GM23338 (cell line): ENCODE measurements at regions not wholly inside any gene's neighbourhood (a gene's known extent, or its start where the extent isn't known, plus 50 kb on each side); places are given as distances from the start of the nearest gene placed in this dataset.

ENCODE experiments used
- ATAC-seq: fragments of 200-7000 bp; cut with Tn5 transposase; 3 replicates; pipeline ENCODE4 v1.9.1; 2020
- DNase-seq: peaks from one replicate; pipeline ENCODE4 v3.0.0-alpha.2; 2015; ENCODE audit warnings: low spot score
- H2AFZ ChIP-seq: fragments of 200-600 bp; sonication (generic); 2 replicates; pipeline ENCODE4 v1.8.0; 2016; ENCODE audit warnings: antibody characterized with exemption, mild to moderate bottlenecking, moderate library complexity
- H3F3A ChIP-seq: fragments of 200-600 bp; sonication (generic); replicated peaks from 2 replicates; pipeline ENCODE4 v1.8.0; 2017; ENCODE audit warnings: antibody characterized with exemption, mixed run types, low read depth
- H3K27ac ChIP-seq: fragments of 200-600 bp; sonication (generic); 2 replicates; pipeline ENCODE4 v1.6.1; 2016; ENCODE audit warnings: low read depth
- H3K27me3 ChIP-seq: fragments of 200-600 bp; sonication (generic); 2 replicates; pipeline ENCODE4 v1.8.0; 2016; ENCODE audit warnings: mild to moderate bottlenecking, mixed run types, moderate library complexity; ENCODE audit not compliant: insufficient read depth
- H3K36me3 ChIP-seq: fragments of 200-600 bp; sonication (generic); 2 replicates; pipeline ENCODE4 v1.8.0; 2016; ENCODE audit warnings: mild to moderate bottlenecking; ENCODE audit not compliant: insufficient read depth
- H3K4me1 ChIP-seq: fragments of 200-600 bp; sonication (generic); 2 replicates; pipeline ENCODE4 v1.8.0; 2016; ENCODE audit warnings: mild to moderate bottlenecking, moderate library complexity; ENCODE audit not compliant: insufficient read depth
- H3K4me2 ChIP-seq: fragments of 200-600 bp; sonication (generic); 2 replicates; pipeline ENCODE4 v1.7.1; 2017; ENCODE audit warnings: mixed run types
- H3K4me3 ChIP-seq: fragments of 200-600 bp; sonication (generic); 2 replicates; pipeline ENCODE4 v1.6.1; 2016; ENCODE audit warnings: mixed run types
- H3K79me2 ChIP-seq: fragments of 200-600 bp; sonication (generic); replicated peaks from 2 replicates; pipeline ENCODE4 v1.8.0; 2017; ENCODE audit warnings: mild to moderate bottlenecking; ENCODE audit not compliant: insufficient read depth
- H3K9me2 ChIP-seq: fragments of 200-600 bp; sonication (generic); 2 replicates; pipeline ENCODE4 v1.8.0; 2017; ENCODE audit not compliant: insufficient read depth
- H4K20me1 ChIP-seq: fragments of 200-600 bp; sonication (generic); replicated peaks from 2 replicates; pipeline ENCODE4 v1.8.0; 2017; ENCODE audit warnings: mild to moderate bottlenecking; ENCODE audit not compliant: insufficient read depth
- H3K27ac Mint-ChIP-seq: 2 replicates; pipeline ENCODE4 v1.8.0; 2020; ENCODE audit warnings: inconsistent platforms, mild to moderate bottlenecking, moderate library complexity, mixed read lengths
- H3K27me3 Mint-ChIP-seq: 3 replicates; pipeline ENCODE4 v1.8.0; 2022; ENCODE audit warnings: low read depth, mild to moderate bottlenecking, moderate library complexity, mixed read lengths, inconsistent platforms; ENCODE audit not compliant: insufficient read depth, poor library complexity
- H3K36me3 Mint-ChIP-seq: 3 replicates; pipeline ENCODE4 v1.8.0; 2021; ENCODE audit warnings: low read depth, mild to moderate bottlenecking, inconsistent platforms, moderate library complexity, mixed read lengths
- H3K4me1 Mint-ChIP-seq: 3 replicates; pipeline ENCODE4 v1.8.0; 2020; ENCODE audit warnings: mild to moderate bottlenecking, inconsistent platforms, mixed read lengths
- H3K4me3 Mint-ChIP-seq: 3 replicates; pipeline ENCODE4 v1.8.0; 2021; ENCODE audit warnings: moderate library complexity, mild to moderate bottlenecking, inconsistent platforms, mixed read lengths
- H3K9me3 Mint-ChIP-seq: 3 replicates; pipeline ENCODE4 v1.8.0; 2020; ENCODE audit warnings: moderate library complexity, mild to moderate bottlenecking, inconsistent platforms, mixed read lengths
- CREB1 ChIP-seq: fragments of 250-450 bp; sonication (Bioruptor Pico); IDR thresholded peaks from 2 replicates; pipeline ENCODE4 v1.5.0; 2020; ENCODE audit warnings: low read depth, mild to moderate bottlenecking, moderate library complexity
- EZH2 ChIP-seq: fragments of 200-600 bp; sonication (generic); IDR thresholded peaks from one replicate; pipeline ENCODE4 v1.8.0; 2017; ENCODE audit warnings: antibody characterized with exemption, mild to moderate bottlenecking, low read depth; ENCODE audit not compliant: unreplicated experiment
- EZH2phosphoT487 ChIP-seq: fragments of 200-600 bp; sonication (generic); IDR thresholded peaks from one replicate; pipeline ENCODE4 v1.8.1; 2018; ENCODE audit warnings: antibody characterized with exemption; ENCODE audit not compliant: unreplicated experiment
- JUNB ChIP-seq: IDR thresholded peaks from one replicate; pipeline ENCODE4 v1.6.1; 2016; ENCODE audit warnings: antibody characterized with exemption; ENCODE audit not compliant: unreplicated experiment
- NANOG ChIP-seq: IDR thresholded peaks from 2 replicates; pipeline ENCODE4 v1.6.1; 2016; ENCODE audit warnings: antibody characterized with exemption, borderline replicate concordance
- POLR2AphosphoS5 ChIP-seq: IDR thresholded peaks from 2 replicates; pipeline ENCODE4 v1.6.1; 2016; ENCODE audit warnings: antibody characterized with exemption, low read depth
- STAT1 ChIP-seq: IDR thresholded peaks from one replicate; pipeline ENCODE4 v1.6.1; 2016; ENCODE audit warnings: antibody characterized with exemption; ENCODE audit not compliant: unreplicated experiment
- ZNF114 ChIP-seq: fragments of 250-450 bp; sonication (Bioruptor Pico); IDR thresholded peaks from 2 replicates; pipeline ENCODE4 v1.5.0; 2020; ENCODE audit warnings: mild to moderate bottlenecking, moderate library complexity
- ZNF331 ChIP-seq: fragments of 250-450 bp; sonication (Bioruptor Pico); IDR thresholded peaks from 2 replicates; pipeline ENCODE4 v1.5.0; 2020; ENCODE audit warnings: low read depth, mild to moderate bottlenecking, moderate library complexity
- TF ChIP-seq, protein P1 (sequence below): fragments of 250-450 bp; sonication (Bioruptor Pico); IDR thresholded peaks from 2 replicates; pipeline ENCODE4 v1.5.0; 2020; ENCODE audit warnings: mild to moderate bottlenecking, moderate library complexity
- TF ChIP-seq, protein P2 (sequence below): IDR thresholded peaks from 2 replicates; pipeline ENCODE4 v1.6.1; 2016; ENCODE audit warnings: antibody characterized with exemption

- TF ChIP-seq, protein P1, sequence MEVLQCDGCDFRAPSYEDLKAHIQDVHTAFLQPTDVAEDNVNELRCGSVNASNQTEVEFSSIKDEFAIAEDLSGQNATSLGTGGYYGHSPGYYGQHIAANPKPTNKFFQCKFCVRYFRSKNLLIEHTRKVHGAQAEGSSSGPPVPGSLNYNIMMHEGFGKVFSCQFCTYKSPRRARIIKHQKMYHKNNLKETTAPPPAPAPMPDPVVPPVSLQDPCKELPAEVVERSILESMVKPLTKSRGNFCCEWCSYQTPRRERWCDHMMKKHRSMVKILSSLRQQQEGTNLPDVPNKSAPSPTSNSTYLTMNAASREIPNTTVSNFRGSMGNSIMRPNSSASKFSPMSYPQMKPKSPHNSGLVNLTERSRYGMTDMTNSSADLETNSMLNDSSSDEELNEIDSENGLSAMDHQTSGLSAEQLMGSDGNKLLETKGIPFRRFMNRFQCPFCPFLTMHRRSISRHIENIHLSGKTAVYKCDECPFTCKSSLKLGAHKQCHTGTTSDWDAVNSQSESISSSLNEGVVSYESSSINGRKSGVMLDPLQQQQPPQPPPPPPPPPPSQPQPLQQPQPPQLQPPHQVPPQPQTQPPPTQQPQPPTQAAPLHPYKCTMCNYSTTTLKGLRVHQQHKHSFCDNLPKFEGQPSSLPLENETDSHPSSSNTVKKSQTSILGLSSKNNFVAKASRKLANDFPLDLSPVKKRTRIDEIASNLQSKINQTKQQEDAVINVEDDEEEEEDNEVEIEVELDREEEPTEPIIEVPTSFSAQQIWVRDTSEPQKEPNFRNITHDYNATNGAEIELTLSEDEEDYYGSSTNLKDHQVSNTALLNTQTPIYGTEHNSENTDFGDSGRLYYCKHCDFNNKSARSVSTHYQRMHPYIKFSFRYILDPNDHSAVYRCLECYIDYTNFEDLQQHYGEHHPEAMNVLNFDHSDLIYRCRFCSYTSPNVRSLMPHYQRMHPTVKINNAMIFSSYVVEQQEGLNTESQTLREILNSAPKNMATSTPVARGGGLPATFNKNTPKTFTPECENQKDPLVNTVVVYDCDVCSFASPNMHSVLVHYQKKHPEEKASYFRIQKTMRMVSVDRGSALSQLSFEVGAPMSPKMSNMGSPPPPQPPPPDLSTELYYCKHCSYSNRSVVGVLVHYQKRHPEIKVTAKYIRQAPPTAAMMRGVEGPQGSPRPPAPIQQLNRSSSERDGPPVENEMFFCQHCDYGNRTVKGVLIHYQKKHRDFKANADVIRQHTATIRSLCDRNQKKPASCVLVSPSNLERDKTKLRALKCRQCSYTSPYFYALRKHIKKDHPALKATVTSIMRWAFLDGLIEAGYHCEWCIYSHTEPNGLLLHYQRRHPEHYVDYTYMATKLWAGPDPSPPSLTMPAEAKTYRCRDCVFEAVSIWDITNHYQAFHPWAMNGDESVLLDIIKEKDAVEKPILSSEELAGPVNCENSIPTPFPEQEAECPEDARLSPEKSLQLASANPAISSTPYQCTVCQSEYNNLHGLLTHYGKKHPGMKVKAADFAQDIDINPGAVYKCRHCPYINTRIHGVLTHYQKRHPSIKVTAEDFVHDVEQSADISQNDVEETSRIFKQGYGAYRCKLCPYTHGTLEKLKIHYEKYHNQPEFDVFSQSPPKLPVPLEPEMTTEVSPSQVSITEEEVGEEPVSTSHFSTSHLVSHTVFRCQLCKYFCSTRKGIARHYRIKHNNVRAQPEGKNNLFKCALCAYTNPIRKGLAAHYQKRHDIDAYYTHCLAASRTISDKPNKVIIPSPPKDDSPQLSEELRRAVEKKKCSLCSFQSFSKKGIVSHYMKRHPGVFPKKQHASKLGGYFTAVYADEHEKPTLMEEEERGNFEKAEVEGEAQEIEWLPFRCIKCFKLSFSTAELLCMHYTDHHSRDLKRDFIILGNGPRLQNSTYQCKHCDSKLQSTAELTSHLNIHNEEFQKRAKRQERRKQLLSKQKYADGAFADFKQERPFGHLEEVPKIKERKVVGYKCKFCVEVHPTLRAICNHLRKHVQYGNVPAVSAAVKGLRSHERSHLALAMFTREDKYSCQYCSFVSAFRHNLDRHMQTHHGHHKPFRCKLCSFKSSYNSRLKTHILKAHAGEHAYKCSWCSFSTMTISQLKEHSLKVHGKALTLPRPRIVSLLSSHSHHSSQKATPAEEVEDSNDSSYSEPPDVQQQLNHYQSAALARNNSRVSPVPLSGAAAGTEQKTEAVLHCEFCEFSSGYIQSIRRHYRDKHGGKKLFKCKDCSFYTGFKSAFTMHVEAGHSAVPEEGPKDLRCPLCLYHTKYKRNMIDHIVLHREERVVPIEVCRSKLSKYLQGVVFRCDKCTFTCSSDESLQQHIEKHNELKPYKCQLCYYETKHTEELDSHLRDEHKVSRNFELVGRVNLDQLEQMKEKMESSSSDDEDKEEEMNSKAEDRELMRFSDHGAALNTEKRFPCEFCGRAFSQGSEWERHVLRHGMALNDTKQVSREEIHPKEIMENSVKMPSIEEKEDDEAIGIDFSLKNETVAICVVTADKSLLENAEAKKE (CRISPR knock-in tag) = no peak
- TF ChIP-seq POLR2AphosphoS5 = no peak
- TF ChIP-seq CREB1 = no peak
- TF ChIP-seq, protein P2, sequence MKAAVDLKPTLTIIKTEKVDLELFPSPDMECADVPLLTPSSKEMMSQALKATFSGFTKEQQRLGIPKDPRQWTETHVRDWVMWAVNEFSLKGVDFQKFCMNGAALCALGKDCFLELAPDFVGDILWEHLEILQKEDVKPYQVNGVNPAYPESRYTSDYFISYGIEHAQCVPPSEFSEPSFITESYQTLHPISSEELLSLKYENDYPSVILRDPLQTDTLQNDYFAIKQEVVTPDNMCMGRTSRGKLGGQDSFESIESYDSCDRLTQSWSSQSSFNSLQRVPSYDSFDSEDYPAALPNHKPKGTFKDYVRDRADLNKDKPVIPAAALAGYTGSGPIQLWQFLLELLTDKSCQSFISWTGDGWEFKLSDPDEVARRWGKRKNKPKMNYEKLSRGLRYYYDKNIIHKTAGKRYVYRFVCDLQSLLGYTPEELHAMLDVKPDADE = no peak
- TF ChIP-seq EZH2phosphoT487 = no peak
- no peak for TF ChIP-seq ZNF331 (CRISPR knock-in tag)
- TF ChIP-seq STAT1 = no peak
- no peak for TF ChIP-seq EZH2
- no peak for TF ChIP-seq ZNF114 (CRISPR knock-in tag)
- no peak for TF ChIP-seq JUNB
- TF ChIP-seq NANOG = no peak
Measured at GRCh38 chr10:44190541-44190940, 194.4 kb downstream of the CXCL12 start (continued).

DNA sequence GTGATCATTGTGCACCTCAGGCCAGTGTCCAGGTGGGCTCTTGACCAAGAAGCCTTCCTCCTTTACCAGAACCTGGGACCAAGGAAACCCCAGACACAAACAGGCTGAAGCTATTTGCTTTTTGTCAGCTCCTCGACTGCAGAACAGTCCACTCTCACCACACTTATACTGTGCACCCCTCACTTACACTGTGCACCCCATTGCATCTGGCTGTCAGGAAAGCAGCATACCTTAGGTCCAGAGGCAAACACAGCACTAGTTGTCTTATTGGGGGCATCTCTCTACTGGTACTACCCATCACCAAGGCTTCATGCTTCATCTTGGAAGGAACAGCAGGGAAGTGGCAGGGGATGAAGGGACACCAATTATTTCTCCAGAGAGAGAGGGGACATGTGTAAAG lies 198.1 kb downstream of the CXCL12 start:
- Mint-ChIP-seq H3K27ac (no peak overlapping the region), H3K9me3 (no peaks in the 10 kb centered on the region; the same call in none of the 3 replicates), H3K27me3 (no peaks in the 10 kb centered on the region), H3K36me3 (no peaks in the 10 kb centered on the region; the same call in 2 of the 3 replicates), H3K4me1 (peaks cover 6% of the 10 kb centered on the region; the same call in 2 of the 3 replicates), H3K4me3 (no peak overlapping the region)
- no peaks in the 10 kb centered on the region for H3K27me3 ChIP-seq
- H3K4me1 ChIP-seq = no peaks in the 10 kb centered on the region
- no peaks in the 10 kb centered on the region for H3K79me2 ChIP-seq
- no peaks in the 10 kb centered on the region for H3F3A ChIP-seq
- no peak for TF ChIP-seq EZH2phosphoT487
- DNase-seq = no peak
- H4K20me1 ChIP-seq = no peaks in the 10 kb centered on the region
- H3K9me2 ChIP-seq = no peaks in the 10 kb centered on the region
- no peak overlapping the region for H3K4me2 ChIP-seq
- no peak for ATAC-seq
- H3K36me3 ChIP-seq = no peaks in the 10 kb centered on the region
- no peak overlapping the region for H3K27ac ChIP-seq
- H3K4me3 ChIP-seq = no peak overlapping the region
- H2AFZ ChIP-seq = no peak overlapping the region
